Tibial nerve (tissue), 3 donors: ENCODE measurements at regions not wholly inside any gene's neighbourhood (a gene's known extent, or its start where the extent isn't known, plus 50 kb on each side); places are given as distances from the start of the nearest gene placed in this dataset.

Experiments used
- CTCF ChIP-seq, 5 experiments: fragments of 200-600 bp in 3 of 5; fragments of 450-650 bp in 2 of 5; sonication (generic) in 3 of 5; IDR thresholded peaks; one replicate each; pipeline ENCODE4 v1.5.1; 2016 to 2019; ENCODE audit warnings: antibody characterized with exemption in 5 of 5, mild to moderate bottlenecking in 3 of 5, moderate library complexity in 2 of 5
- POLR2A ChIP-seq, 2 donors: fragments of 450-650 bp; IDR thresholded peaks; one replicate each; pipeline ENCODE4 v1.6.1; 2017; ENCODE audit warnings: antibody characterized with exemption in 2 of 2, mild to moderate bottlenecking in 2 of 2, moderate library complexity in 2 of 2

GRCh38 chr2:146634230-146635097 lies 1210.4 kb upstream of the ACVR2A start:
- no peak for TF ChIP-seq CTCF (IDR thresholded peaks at IDR 0.05)
- no peak for TF ChIP-seq POLR2A (IDR thresholded peaks at IDR 0.05)
